ENCODE measurements at regions not wholly inside any gene's neighbourhood (a gene's known extent, or its start where the extent isn't known, plus 50 kb on each side); places are given as distances from the start of the nearest gene placed in this dataset.

DNA sequence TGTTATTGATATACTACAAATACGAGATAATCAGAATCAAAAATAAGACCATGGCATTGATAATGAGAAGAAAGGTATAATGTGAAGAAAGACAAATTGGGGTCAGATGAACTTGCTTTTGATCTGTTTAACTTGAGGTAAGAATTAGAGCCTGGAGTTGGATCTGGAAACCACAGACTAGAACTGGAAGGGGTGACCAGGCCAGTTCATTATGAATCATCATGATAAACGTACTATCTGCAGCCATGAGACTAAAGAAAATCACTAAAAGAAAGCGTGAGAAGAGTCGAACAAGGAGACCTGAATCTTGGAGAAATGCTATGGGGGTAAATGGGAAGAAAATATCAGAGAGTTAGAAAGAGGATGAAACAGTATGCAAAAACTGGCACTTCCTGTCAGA lies 967.5 kb downstream of the NR2F1-AS1 start:
- TF ChIP-seq, protein P1, sequence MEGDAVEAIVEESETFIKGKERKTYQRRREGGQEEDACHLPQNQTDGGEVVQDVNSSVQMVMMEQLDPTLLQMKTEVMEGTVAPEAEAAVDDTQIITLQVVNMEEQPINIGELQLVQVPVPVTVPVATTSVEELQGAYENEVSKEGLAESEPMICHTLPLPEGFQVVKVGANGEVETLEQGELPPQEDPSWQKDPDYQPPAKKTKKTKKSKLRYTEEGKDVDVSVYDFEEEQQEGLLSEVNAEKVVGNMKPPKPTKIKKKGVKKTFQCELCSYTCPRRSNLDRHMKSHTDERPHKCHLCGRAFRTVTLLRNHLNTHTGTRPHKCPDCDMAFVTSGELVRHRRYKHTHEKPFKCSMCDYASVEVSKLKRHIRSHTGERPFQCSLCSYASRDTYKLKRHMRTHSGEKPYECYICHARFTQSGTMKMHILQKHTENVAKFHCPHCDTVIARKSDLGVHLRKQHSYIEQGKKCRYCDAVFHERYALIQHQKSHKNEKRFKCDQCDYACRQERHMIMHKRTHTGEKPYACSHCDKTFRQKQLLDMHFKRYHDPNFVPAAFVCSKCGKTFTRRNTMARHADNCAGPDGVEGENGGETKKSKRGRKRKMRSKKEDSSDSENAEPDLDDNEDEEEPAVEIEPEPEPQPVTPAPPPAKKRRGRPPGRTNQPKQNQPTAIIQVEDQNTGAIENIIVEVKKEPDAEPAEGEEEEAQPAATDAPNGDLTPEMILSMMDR (IDR thresholded peaks at IDR 0.05): no peak
- no peak for TF ChIP-seq EZH2 (IDR thresholded peaks at IDR 0.05; ENCODE audit: borderline replicate concordance, insufficient read depth, low read depth, low read length, poor library complexity, severe bottlenecking)

Measured in B cell (primary cell).